Peyer's patch (tissue), 4 donors: ENCODE measurements at regions not wholly inside any gene's neighbourhood (a gene's known extent, or its start where the extent isn't known, plus 50 kb on each side); places are given as distances from the start of the nearest gene placed in this dataset.

Experiments used
- CTCF ChIP-seq, 6 experiments: fragments of 450-650 bp in 4 of 6; fragments of 200-600 bp in 2 of 6; sonication (generic) in 1 of 6; IDR thresholded peaks; one replicate each; pipeline ENCODE4 v1.5.1; 2017 to 2019; ENCODE audit warnings: antibody characterized with exemption in 6 of 6, mild to moderate bottlenecking in 3 of 6, moderate library complexity in 1 of 6
- POLR2A ChIP-seq, 2 donors: fragments of 450-650 bp; IDR thresholded peaks; one replicate each; pipeline ENCODE4 v1.5.1; 2017; ENCODE audit warnings: antibody characterized with exemption in 2 of 2, mild to moderate bottlenecking in 2 of 2, moderate library complexity in 2 of 2

- TF ChIP-seq CTCF (IDR thresholded peaks at IDR 0.05) (no peak), POLR2A (IDR thresholded peaks at IDR 0.05) (no peak)
Measured at GRCh38 chr14:84789012-84789411, 740.9 kb upstream of the FLRT2 start.
